PC-9 (cell line): ENCODE measurements at regions not wholly inside any gene's neighbourhood (a gene's known extent, or its start where the extent isn't known, plus 50 kb on each side); places are given as distances from the start of the nearest gene placed in this dataset.

ENCODE experiments used
- EZH2 ChIP-seq: fragments of 200-600 bp; sonication (generic); IDR thresholded peaks from 2 replicates; pipeline ENCODE4 v1.8.0; 2017; ENCODE audit warnings: antibody characterized with exemption, low read depth
- TF ChIP-seq, protein P1 (sequence below): fragments of 200-600 bp; sonication (generic); conservative IDR thresholded peaks from 2 replicates; pipeline ENCODE4 v1.6.1; 2017; ENCODE audit warnings: mixed run types, antibody characterized with exemption, mild to moderate bottlenecking, moderate library complexity

DNA sequence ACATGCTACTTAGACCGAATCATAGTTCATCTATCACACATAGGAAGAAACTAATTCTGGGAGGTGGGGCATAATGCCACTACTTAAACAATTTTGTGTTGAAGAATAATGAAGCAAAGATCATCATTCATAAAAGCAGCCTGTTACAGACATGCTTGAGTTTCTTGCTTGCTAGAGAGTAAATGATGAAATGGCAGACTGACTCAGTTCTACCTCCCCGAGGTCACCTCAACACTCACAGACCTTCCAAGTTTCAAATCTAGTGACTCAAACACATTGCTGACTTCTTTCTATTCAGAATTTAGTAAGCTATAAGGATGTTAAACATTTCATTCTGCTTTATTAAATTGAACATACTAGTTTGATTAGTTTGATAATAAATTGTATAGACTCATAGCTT, 636.5 kb upstream of the FRG1 start:
- TF ChIP-seq, protein P1, sequence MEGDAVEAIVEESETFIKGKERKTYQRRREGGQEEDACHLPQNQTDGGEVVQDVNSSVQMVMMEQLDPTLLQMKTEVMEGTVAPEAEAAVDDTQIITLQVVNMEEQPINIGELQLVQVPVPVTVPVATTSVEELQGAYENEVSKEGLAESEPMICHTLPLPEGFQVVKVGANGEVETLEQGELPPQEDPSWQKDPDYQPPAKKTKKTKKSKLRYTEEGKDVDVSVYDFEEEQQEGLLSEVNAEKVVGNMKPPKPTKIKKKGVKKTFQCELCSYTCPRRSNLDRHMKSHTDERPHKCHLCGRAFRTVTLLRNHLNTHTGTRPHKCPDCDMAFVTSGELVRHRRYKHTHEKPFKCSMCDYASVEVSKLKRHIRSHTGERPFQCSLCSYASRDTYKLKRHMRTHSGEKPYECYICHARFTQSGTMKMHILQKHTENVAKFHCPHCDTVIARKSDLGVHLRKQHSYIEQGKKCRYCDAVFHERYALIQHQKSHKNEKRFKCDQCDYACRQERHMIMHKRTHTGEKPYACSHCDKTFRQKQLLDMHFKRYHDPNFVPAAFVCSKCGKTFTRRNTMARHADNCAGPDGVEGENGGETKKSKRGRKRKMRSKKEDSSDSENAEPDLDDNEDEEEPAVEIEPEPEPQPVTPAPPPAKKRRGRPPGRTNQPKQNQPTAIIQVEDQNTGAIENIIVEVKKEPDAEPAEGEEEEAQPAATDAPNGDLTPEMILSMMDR = no peak
- TF ChIP-seq EZH2 = no peak
